G401.6 (cell line): ENCODE measurements at regions not wholly inside any gene's neighbourhood (a gene's known extent, or its start where the extent isn't known, plus 50 kb on each side); places are given as distances from the start of the nearest gene placed in this dataset.
"Not testable (repeated sequence)": the region's sequence is repeated elsewhere in the genome, so short reads cannot be mapped to it uniquely, and the experiment has no call there.

Source experiments
- FAIRE-seq: peaks from 2 replicates; lab custom pipeline; 2012; peaks lifted over from hg19 to GRCh38; lab: Jason Lieb, UNC

GRCh38 chr5:57665146-57665936 is 182.7 kb upstream of the ACTBL2 start:
- FAIRE-seq = no peak

- no peak for FAIRE-seq
Measured at GRCh38 chr5:57664700-57665099, 182.1 kb upstream of the ACTBL2 start.

- no peak for FAIRE-seq
Measured at GRCh38 chr5:57663466-57663865, 180.9 kb upstream of the ACTBL2 start.

GRCh38 chr5:57662991-57663390 is 180.4 kb upstream of the ACTBL2 start:
- no peak for FAIRE-seq

- FAIRE-seq = no peak
Measured at GRCh38 chr5:57659886-57660285, 177.3 kb upstream of the ACTBL2 start.

- no peak for FAIRE-seq
Measured at GRCh38 chr5:57658018-57658417, 175.4 kb upstream of the ACTBL2 start.

- FAIRE-seq = no peak
Measured at GRCh38 chr5:57655228-57655627, 172.6 kb upstream of the ACTBL2 start.

- FAIRE-seq = no peak
Measured at GRCh38 chr5:57653636-57654290, 171.2 kb upstream of the ACTBL2 start.

GRCh38 chr5:57651127-57651526 is 168.5 kb upstream of the ACTBL2 start:
- FAIRE-seq = no peak

- FAIRE-seq = no peak
Measured at GRCh38 chr5:57650360-57651069, 167.9 kb upstream of the ACTBL2 start.

- no peak for FAIRE-seq
Measured at GRCh38 chr5:57642698-57643097, 160.1 kb upstream of the ACTBL2 start.

GRCh38 chr5:57642066-57642465 is 159.5 kb upstream of the ACTBL2 start:
- FAIRE-seq = no peak

- FAIRE-seq = no peak
Measured at GRCh38 chr5:57635146-57635777, 152.7 kb upstream of the ACTBL2 start.

GRCh38 chr5:57632937-57633336 is 150.3 kb upstream of the ACTBL2 start:
- FAIRE-seq = no peak

GRCh38 chr5:57631139-57631538 is 148.5 kb upstream of the ACTBL2 start:
- not testable (repeated sequence) for FAIRE-seq

GRCh38 chr5:57627661-57628060 is 145.1 kb upstream of the ACTBL2 start:
- FAIRE-seq = no peak

- FAIRE-seq = no peak
Measured at GRCh38 chr5:57626703-57627102, 144.1 kb upstream of the ACTBL2 start.

- FAIRE-seq = no peak
Measured at GRCh38 chr5:57621624-57622023, 139.0 kb upstream of the ACTBL2 start.

- FAIRE-seq = no peak
Measured at GRCh38 chr5:57618767-57619381, 136.3 kb upstream of the ACTBL2 start.

GRCh38 chr5:57613741-57614140 is 131.1 kb upstream of the ACTBL2 start:
- no peak for FAIRE-seq

GRCh38 chr5:57611177-57611576 is 128.6 kb upstream of the ACTBL2 start:
- no peak for FAIRE-seq

GRCh38 chr5:57608542-57608941 is 125.9 kb upstream of the ACTBL2 start:
- no peak for FAIRE-seq
